Parathyroid adenoma (tissue), 2 donors: ENCODE measurements at regions not wholly inside any gene's neighbourhood (a gene's known extent, or its start where the extent isn't known, plus 50 kb on each side); places are given as distances from the start of the nearest gene placed in this dataset.

ENCODE experiments used
- H2AFZ ChIP-seq: fragments of 300-600 bp; sonication (generic); one replicate; pipeline ENCODE4 v1.7.0; 2017; ENCODE audit warnings: antibody characterized with exemption, mild to moderate bottlenecking
- H3K27ac ChIP-seq: fragments of 300-600 bp; sonication (generic); one replicate; pipeline ENCODE4 v1.7.0; 2017
- H3K27me3 ChIP-seq: fragments of 300-600 bp; sonication (generic); one replicate; pipeline ENCODE4 v1.7.0; 2017; ENCODE audit warnings: low read length; ENCODE audit not compliant: control insufficient read depth, insufficient read depth
- H3K36me3 ChIP-seq: fragments of 300-600 bp; sonication (generic); one replicate; pipeline ENCODE4 v1.7.0; 2017; ENCODE audit warnings: low read length; ENCODE audit not compliant: control insufficient read depth, insufficient read depth
- H3K4me1 ChIP-seq: fragments of 300-600 bp; sonication (generic); one replicate; pipeline ENCODE4 v1.7.0; 2017; ENCODE audit warnings: control low read depth
- H3K4me2 ChIP-seq: fragments of 300-600 bp; sonication (generic); one replicate; pipeline ENCODE4 v1.7.0; 2017; ENCODE audit warnings: low read length
- H3K4me3 ChIP-seq: fragments of 300-600 bp; sonication (generic); one replicate; pipeline ENCODE4 v1.7.0; 2017; ENCODE audit warnings: low read depth, low read length
- H3K79me2 ChIP-seq: fragments of 300-600 bp; sonication (generic); one replicate; pipeline ENCODE4 v1.7.0; 2017; ENCODE audit warnings: control low read depth
- H3K9ac ChIP-seq: fragments of 300-600 bp; sonication (generic); one replicate; pipeline ENCODE4 v1.7.0; 2017; ENCODE audit warnings: mild to moderate bottlenecking
- H3K9me3 ChIP-seq: fragments of 300-600 bp; sonication (generic); one replicate; pipeline ENCODE4 v1.7.0; 2017; ENCODE audit warnings: low read length; ENCODE audit not compliant: control insufficient read depth
- TF ChIP-seq, protein P1 (sequence below): fragments of 300-600 bp; sonication (generic); IDR thresholded peaks from one replicate; pipeline ENCODE4 v1.7.0; 2017; ENCODE audit warnings: antibody characterized with exemption, mild to moderate bottlenecking
- donor health status: primary hyperparathyroidism.

DNA sequence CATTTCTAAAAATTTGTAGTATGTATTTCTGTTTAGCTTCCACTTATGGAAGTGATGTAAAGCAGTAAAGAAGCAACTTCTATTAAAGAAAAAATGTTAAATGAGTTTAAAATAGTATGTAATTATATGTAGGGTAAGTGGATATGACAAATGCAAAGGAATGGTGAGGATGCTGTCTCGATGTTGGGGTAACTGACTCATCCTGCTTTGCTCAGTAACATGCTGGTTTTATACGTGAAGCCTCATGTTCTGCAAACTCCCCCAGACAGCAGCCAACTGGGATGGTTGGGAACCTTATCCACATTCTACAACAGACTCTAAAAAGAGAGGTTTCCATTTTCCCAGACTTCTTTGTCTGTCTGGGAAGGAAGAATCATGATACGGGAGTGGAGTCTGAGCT is 1006.4 kb upstream of the TMEM132C start:
- no peaks in the 10 kb centered on the region for H3K79me2 ChIP-seq
- no peak overlapping the region for H2AFZ ChIP-seq
- H3K9me3 ChIP-seq, result no peaks in the 10 kb centered on the region
- no peaks in the 10 kb centered on the region for H3K4me1 ChIP-seq
- TF ChIP-seq, protein P1, sequence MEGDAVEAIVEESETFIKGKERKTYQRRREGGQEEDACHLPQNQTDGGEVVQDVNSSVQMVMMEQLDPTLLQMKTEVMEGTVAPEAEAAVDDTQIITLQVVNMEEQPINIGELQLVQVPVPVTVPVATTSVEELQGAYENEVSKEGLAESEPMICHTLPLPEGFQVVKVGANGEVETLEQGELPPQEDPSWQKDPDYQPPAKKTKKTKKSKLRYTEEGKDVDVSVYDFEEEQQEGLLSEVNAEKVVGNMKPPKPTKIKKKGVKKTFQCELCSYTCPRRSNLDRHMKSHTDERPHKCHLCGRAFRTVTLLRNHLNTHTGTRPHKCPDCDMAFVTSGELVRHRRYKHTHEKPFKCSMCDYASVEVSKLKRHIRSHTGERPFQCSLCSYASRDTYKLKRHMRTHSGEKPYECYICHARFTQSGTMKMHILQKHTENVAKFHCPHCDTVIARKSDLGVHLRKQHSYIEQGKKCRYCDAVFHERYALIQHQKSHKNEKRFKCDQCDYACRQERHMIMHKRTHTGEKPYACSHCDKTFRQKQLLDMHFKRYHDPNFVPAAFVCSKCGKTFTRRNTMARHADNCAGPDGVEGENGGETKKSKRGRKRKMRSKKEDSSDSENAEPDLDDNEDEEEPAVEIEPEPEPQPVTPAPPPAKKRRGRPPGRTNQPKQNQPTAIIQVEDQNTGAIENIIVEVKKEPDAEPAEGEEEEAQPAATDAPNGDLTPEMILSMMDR, result no peak
- no peak overlapping the region for H3K9ac ChIP-seq
- H3K27ac ChIP-seq, result no peak overlapping the region
- no peaks in the 10 kb centered on the region for H3K36me3 ChIP-seq
- H3K27me3 ChIP-seq, result no peaks in the 10 kb centered on the region
- no peak overlapping the region for H3K4me2 ChIP-seq
- H3K4me3 ChIP-seq, result no peak overlapping the region

GRCh38 chr12:127260999-127261398 is 1006.0 kb upstream of the TMEM132C start:
- Histone ChIP-seq H3K4me3 (no peak overlapping the region), H3K9ac (no peak overlapping the region), H3K79me2 (no peaks in the 10 kb centered on the region), H3K27me3 (no peaks in the 10 kb centered on the region), H3K4me2 (no peak overlapping the region), H3K36me3 (no peaks in the 10 kb centered on the region), H3K9me3 (no peaks in the 10 kb centered on the region), H2AFZ (no peak overlapping the region), H3K27ac (no peak overlapping the region), H3K4me1 (no peaks in the 10 kb centered on the region)
- TF ChIP-seq, protein P1, result no peak

DNA sequence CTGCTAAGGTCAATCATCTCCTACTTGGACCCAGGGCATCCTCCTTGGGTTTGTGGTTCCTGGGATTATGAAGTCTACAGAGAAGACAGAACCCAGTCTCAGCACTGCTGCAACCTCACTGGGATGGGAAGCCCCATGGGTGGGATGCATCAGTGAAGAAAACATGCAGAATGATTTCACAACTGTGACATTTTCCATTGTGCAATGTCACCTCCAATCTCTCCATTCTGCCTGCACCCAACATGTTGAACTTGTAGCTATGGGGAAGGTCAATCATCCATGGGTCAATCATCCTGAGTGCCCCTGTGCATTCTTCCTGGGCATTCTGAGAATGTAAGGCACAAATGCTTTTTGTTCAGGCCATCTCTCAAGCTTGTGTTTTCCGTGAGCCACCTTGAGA is 1004.4 kb upstream of the TMEM132C start:
- H3K4me2 ChIP-seq, result no peak overlapping the region
- H3K9ac ChIP-seq, result no peak overlapping the region
- no peak overlapping the region for H2AFZ ChIP-seq
- H3K27ac ChIP-seq, result no peak overlapping the region
- TF ChIP-seq, protein P1, result no peak
- H3K4me3 ChIP-seq, result no peak overlapping the region
- H3K9me3 ChIP-seq, result no peaks in the 10 kb centered on the region
- H3K27me3 ChIP-seq, result no peaks in the 10 kb centered on the region
- no peaks in the 10 kb centered on the region for H3K36me3 ChIP-seq
- no peaks in the 10 kb centered on the region for H3K4me1 ChIP-seq
- no peaks in the 10 kb centered on the region for H3K79me2 ChIP-seq

GRCh38 chr12:127263621-127264020 is 1003.3 kb upstream of the TMEM132C start:
- H3K36me3 ChIP-seq, result no peaks in the 10 kb centered on the region
- H3K4me1 ChIP-seq, result no peaks in the 10 kb centered on the region
- TF ChIP-seq, protein P1, result no peak
- H3K4me3 ChIP-seq, result no peak overlapping the region
- H3K27ac ChIP-seq, result no peak overlapping the region
- no peak overlapping the region for H3K4me2 ChIP-seq
- no peak overlapping the region for H3K9ac ChIP-seq
- H3K9me3 ChIP-seq, result no peaks in the 10 kb centered on the region
- no peaks in the 10 kb centered on the region for H3K27me3 ChIP-seq
- no peaks in the 10 kb centered on the region for H3K79me2 ChIP-seq
- no peak overlapping the region for H2AFZ ChIP-seq

- Histone ChIP-seq H3K36me3 (no peaks in the 10 kb centered on the region), H3K27ac (no peak overlapping the region), H3K79me2 (no peaks in the 10 kb centered on the region), H3K4me1 (no peaks in the 10 kb centered on the region), H2AFZ (no peak overlapping the region), H3K4me3 (no peak overlapping the region), H3K27me3 (no peaks in the 10 kb centered on the region), H3K9ac (no peak overlapping the region), H3K4me2 (no peak overlapping the region), H3K9me3 (no peaks in the 10 kb centered on the region)
- TF ChIP-seq, protein P1, result no peak
Measured at GRCh38 chr12:127267128-127267527, 999.8 kb upstream of the TMEM132C start.
